ENCODE measurements at regions not wholly inside any gene's neighbourhood (a gene's known extent, or its start where the extent isn't known, plus 50 kb on each side); places are given as distances from the start of the nearest gene placed in this dataset.
"Not testable (repeated sequence)": the region's sequence is repeated elsewhere in the genome, so short reads cannot be mapped to it uniquely, and the experiment has no call there.

DNA sequence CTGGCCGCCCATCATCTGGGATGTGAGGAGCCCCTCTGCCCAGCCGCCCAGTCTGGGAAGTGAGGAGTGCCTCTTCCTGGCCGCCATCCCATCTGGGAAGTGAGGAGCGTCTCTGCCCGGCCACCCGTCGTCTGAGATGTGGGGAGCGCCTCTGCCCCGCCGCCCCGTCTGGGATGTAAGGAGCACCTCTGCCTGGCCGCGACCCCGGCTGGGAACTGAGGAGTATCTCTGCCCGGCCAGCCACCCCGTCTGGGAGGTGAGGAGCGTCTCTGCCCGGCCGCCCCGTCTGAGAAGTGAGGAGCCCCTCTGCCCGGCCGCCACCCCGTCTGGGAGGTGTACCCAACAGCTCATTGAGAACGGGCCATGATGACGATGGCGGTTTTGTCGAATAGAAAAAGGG, 211.4 kb downstream of the ANAPC1 start:
- not testable (repeated sequence) for TF ChIP-seq YY1 (IDR thresholded peaks at IDR 0.05; ENCODE audit: insufficient read depth, insufficient read length); SUZ12 (IDR thresholded peaks at IDR 0.05; ENCODE audit: extremely low read depth, insufficient read depth, insufficient read length); ZNF274 (IDR thresholded peaks at IDR 0.05; ENCODE audit: low read depth, low read length)

Data from NT2/D1 (cell line).